ENCODE measurements at regions not wholly inside any gene's neighbourhood (a gene's known extent, or its start where the extent isn't known, plus 50 kb on each side); places are given as distances from the start of the nearest gene placed in this dataset.

- no TSS peak for BruUV-seq (replicated peaks)
- Mint-ChIP-seq H3K27me3 (ENCODE audit: insufficient read depth, unreplicated experiment) (peaks cover 9% of the 10 kb centered on the region), H3K27ac (ENCODE audit: unreplicated experiment) (no peak overlapping the region), H3K9me3 (ENCODE audit: unreplicated experiment) (no peaks in the 10 kb centered on the region), H3K36me3 (ENCODE audit: insufficient read depth, unreplicated experiment) (no peaks in the 10 kb centered on the region), H3K4me3 (ENCODE audit: unreplicated experiment) (no peak overlapping the region), H3K4me1 (ENCODE audit: low read depth, unreplicated experiment) (no peaks in the 10 kb centered on the region)
- Histone ChIP-seq H3K36me3 (ENCODE audit: control insufficient read depth, insufficient read depth, low read length) (no peaks in the 10 kb centered on the region), H3K4me3 (ENCODE audit: low read depth, low read length) (no peak overlapping the region), H3K27me3 (replicated peaks; ENCODE audit: control insufficient read depth, insufficient read depth, low read length) (no peaks in the 10 kb centered on the region), H3K9me3 (no peaks in the 10 kb centered on the region), H3K4me1 (no peaks in the 10 kb centered on the region)
- ChIA-PET POLR2A (no interaction called here), CTCF (no interaction called here)
- DNase-seq, result no peak
- intact Hi-C loops (cut with micrococcal nuclease; ENCODE audit: unreplicated experiment), result no loop called here
- no peak for TF ChIP-seq CTCF (IDR thresholded peaks at IDR 0.05; ENCODE audit: insufficient read depth in 1 of 2, low read depth in 1 of 2, low read length in 1 of 2, severe bottlenecking in 1 of 2, unreplicated experiment in 1 of 2)
These were observed 638.5 kb upstream of the PKDCC start for GRCh38 chr2:41409328-41409727.

- no peak overlapping the region for H3K4me3 Mint-ChIP-seq (ENCODE audit: unreplicated experiment)
- CTCF ChIA-PET, result no interaction called here
These were observed 637.8 kb upstream of the PKDCC start for GRCh38 chr2:41410011-41410410.

GRCh38 chr2:41413813-41414485 lies 633.9 kb upstream of the PKDCC start:
- intact Hi-C loops (cut with micrococcal nuclease; ENCODE audit: unreplicated experiment), result loop anchor here (1.0 to 10.0 kb wide), 3 partner anchors 191 to 368 kb away; no protein-coding TSS in a partner anchor
- Mint-ChIP-seq H3K4me3 (ENCODE audit: unreplicated experiment) (no peak overlapping the region), H3K27ac (ENCODE audit: unreplicated experiment) (no peak overlapping the region), H3K9me3 (ENCODE audit: unreplicated experiment) (no peaks in the 10 kb centered on the region), H3K36me3 (ENCODE audit: insufficient read depth, unreplicated experiment) (no peaks in the 10 kb centered on the region), H3K27me3 (ENCODE audit: insufficient read depth, unreplicated experiment) (peaks cover 3% of the 10 kb centered on the region), H3K4me1 (ENCODE audit: low read depth, unreplicated experiment) (no peaks in the 10 kb centered on the region)
- BruUV-seq (replicated peaks), result no TSS peak
- H3K9me3 ChIP-seq, result no peaks in the 10 kb centered on the region
- no peaks in the 10 kb centered on the region for H3K4me1 ChIP-seq
- ChIA-PET POLR2A (no interaction called here), CTCF (interaction anchor here (1.0 kb wide), 4 partner anchors 282 to 352 kb away, joined by 3 to 22 read pairs (median 4); no protein-coding TSS in a partner anchor)
- no peaks in the 10 kb centered on the region for H3K27me3 ChIP-seq (replicated peaks; ENCODE audit: control insufficient read depth, insufficient read depth, low read length)
- DNase-seq, result no peak
- H3K4me3 ChIP-seq (ENCODE audit: low read depth, low read length), result no peak overlapping the region
- no peaks in the 10 kb centered on the region for H3K36me3 ChIP-seq (ENCODE audit: control insufficient read depth, insufficient read depth, low read length)
- TF ChIP-seq CTCF (IDR thresholded peaks at IDR 0.05; ENCODE audit: insufficient read depth in 1 of 2, low read depth in 1 of 2, low read length in 1 of 2, severe bottlenecking in 1 of 2, unreplicated experiment in 1 of 2), result no peak

More at GRCh38 chr2:41410011-41410410, 637.8 kb upstream of the PKDCC start:
- no peaks in the 10 kb centered on the region for H3K9me3 Mint-ChIP-seq (ENCODE audit: unreplicated experiment)
- DNase-seq, result no peak
- no peaks in the 10 kb centered on the region for H3K4me1 Mint-ChIP-seq (ENCODE audit: low read depth, unreplicated experiment)
- no peaks in the 10 kb centered on the region for H3K36me3 Mint-ChIP-seq (ENCODE audit: insufficient read depth, unreplicated experiment)
- H3K27ac Mint-ChIP-seq (ENCODE audit: unreplicated experiment), result no peak overlapping the region
- no TSS peak for BruUV-seq (replicated peaks)
- TF ChIP-seq CTCF (IDR thresholded peaks at IDR 0.05; ENCODE audit: insufficient read depth in 1 of 2, low read depth in 1 of 2, low read length in 1 of 2, severe bottlenecking in 1 of 2, unreplicated experiment in 1 of 2), result peak in 1 of 2 experiments; percentile 27
- no peaks in the 10 kb centered on the region for H3K9me3 ChIP-seq
- H3K27me3 ChIP-seq (replicated peaks; ENCODE audit: control insufficient read depth, insufficient read depth, low read length), result no peaks in the 10 kb centered on the region
- H3K36me3 ChIP-seq (ENCODE audit: control insufficient read depth, insufficient read depth, low read length), result no peaks in the 10 kb centered on the region
- H3K4me3 ChIP-seq (ENCODE audit: low read depth, low read length), result no peak overlapping the region
- no peaks in the 10 kb centered on the region for H3K4me1 ChIP-seq
- H3K27me3 Mint-ChIP-seq (ENCODE audit: insufficient read depth, unreplicated experiment), result peaks cover 9% of the 10 kb centered on the region
- POLR2A ChIA-PET, result no interaction called here
- intact Hi-C loops (cut with micrococcal nuclease; ENCODE audit: unreplicated experiment), result loop anchor here (10.0 kb wide), 1 partner anchor 195 kb away; no protein-coding TSS in a partner anchor
